HCT116 (cell line): ENCODE measurements at regions not wholly inside any gene's neighbourhood (a gene's known extent, or its start where the extent isn't known, plus 50 kb on each side); places are given as distances from the start of the nearest gene placed in this dataset.

Source experiments
- ATAC-seq: fragments of 200-7000 bp; cut with Tn5 transposase; 2 replicates; pipeline ENCODE4 v1.9.1; 2020; ENCODE audit warnings: mild to moderate bottlenecking, moderate library complexity
- BruUV-seq: library from RNA; stranded (reverse); fragments of 400-500 nt; replicated peaks from 2 replicates; lab custom pipeline; 2021; lab: Mats Ljungman, UMichigan
- CTCF ChIA-PET: fragments of 300-600 bp; sonication (Branson Sonifier 250); formaldehyde crosslinking; loops from one replicate; lab custom pipeline; 2021; ENCODE audit warnings: antibody characterized with exemption; lab: Charles Lee
- POLR2A ChIA-PET: fragments of 300-600, 350-600 bp; sonication (Branson Sonifier 250); formaldehyde crosslinking; loops from one replicate; lab custom pipeline; 2021; ENCODE audit warnings: antibody characterized with exemption; lab: Charles Lee
- RAD21 ChIA-PET, 2 experiments: fragments of 300-600 bp; sonication (Branson Sonifier 250); formaldehyde crosslinking; loops; one replicate each; lab custom pipeline; 2023; ENCODE audit warnings: low total read pairs in 2 of 2; ENCODE audit not compliant: uncharacterized antibody in 2 of 2, unreplicated experiment in 2 of 2, low non-redundant PET in 1 of 2; lab: Charles Lee
- DNase-seq: peaks from one replicate; pipeline ENCODE4 v3.0.0-alpha.2; 2010; ENCODE audit warnings: low read depth, low spot score
- H2AFZ ChIP-seq: fragments of 200-600 bp; shearing (Covaris generic), sonication (generic); 2 replicates; pipeline ENCODE4 v1.6.1; 2017; ENCODE audit warnings: low read depth, mixed run types, mixed read lengths, antibody characterized with exemption, low read length; ENCODE audit not compliant: poor library complexity, severe bottlenecking
- H3K27ac ChIP-seq: 2 replicates; pipeline ENCODE4 v1.5.1; 2012; ENCODE audit warnings: low read depth, low read length
- H3K27me3 ChIP-seq: fragments of 200-600 bp; sonication (generic); 2 replicates; pipeline ENCODE4 v1.6.1; 2016; ENCODE audit warnings: mixed run types, low read length, mixed read lengths; ENCODE audit not compliant: insufficient read depth
- H3K36me3 ChIP-seq, 2 experiments: fragments of 200-500 bp in 1 of 2; fragments of 200-600 bp in 1 of 2; sonication (Bioruptor generic) in 1 of 2; sonication (generic) in 1 of 2; 2 replicates each; pipeline versions ENCODE4 v1.5.1 to v1.6.1; 2014 to 2016; ENCODE audit warnings: low read length in 2 of 2, inconsistent platforms in 1 of 2, mixed read lengths in 1 of 2, mixed run types in 1 of 2; ENCODE audit not compliant: insufficient read depth in 2 of 2, control insufficient read depth in 1 of 2
- H3K4me1 ChIP-seq, 2 experiments: fragments of 200-600 bp in 1 of 2; sonication (generic) in 1 of 2; 2 replicates each; pipeline versions ENCODE4 v1.5.1 to v1.6.1; 2012 to 2017; ENCODE audit warnings: low read length in 2 of 2, inconsistent platforms in 1 of 2, mild to moderate bottlenecking in 1 of 2, mixed read lengths in 1 of 2, mixed run types in 1 of 2, moderate library complexity in 1 of 2; ENCODE audit not compliant: insufficient read depth in 2 of 2, control insufficient read depth in 1 of 2
- H3K4me2 ChIP-seq: fragments of 200-600 bp; sonication (generic); 2 replicates; pipeline ENCODE4 v1.6.1; 2017; ENCODE audit warnings: mixed run types, low read length, mixed read lengths
- H3K4me3 ChIP-seq, 2 experiments: fragments of 200-600 bp in 1 of 2; sonication (generic) in 1 of 2; replicated peaks in 1 of 2; 2 replicates each; pipeline ENCODE4 v1.5.1; 2011 to 2016; ENCODE audit warnings: low read length in 2 of 2, control low read depth in 1 of 2, low read depth in 1 of 2, mild to moderate bottlenecking in 1 of 2, mixed read lengths in 1 of 2, mixed run types in 1 of 2
- H3K79me2 ChIP-seq: fragments of 200-600 bp; sonication (generic); 2 replicates; pipeline ENCODE4 v1.6.1; 2017; ENCODE audit warnings: mild to moderate bottlenecking, mixed run types, low read length, moderate library complexity, mixed read lengths; ENCODE audit not compliant: insufficient read depth
- H3K9ac ChIP-seq: fragments of 200-600 bp; sonication (generic); 2 replicates; pipeline ENCODE4 v1.6.1; 2016; ENCODE audit warnings: low read length, mixed read lengths
- H3K9me2 ChIP-seq: fragments of 200-600 bp; sonication (generic), shearing (Covaris generic); 2 replicates; pipeline ENCODE4 v1.6.1; 2017; ENCODE audit warnings: mixed run types, mild to moderate bottlenecking, moderate library complexity; ENCODE audit not compliant: insufficient read depth
- H3K9me3 ChIP-seq, 2 experiments: fragments of 200-500 bp in 1 of 2; fragments of 200-600 bp in 1 of 2; sonication (Bioruptor generic) in 1 of 2; sonication (generic) in 1 of 2; 2 replicates each; pipeline ENCODE4 v1.6.1; 2014 to 2017; ENCODE audit warnings: low read length in 2 of 2, mixed read lengths in 2 of 2, inconsistent platforms in 1 of 2, low read depth in 1 of 2, mild to moderate bottlenecking in 1 of 2, mixed run types in 1 of 2, moderate library complexity in 1 of 2; ENCODE audit not compliant: control insufficient read depth in 1 of 2, insufficient read depth in 1 of 2
- H4K20me1 ChIP-seq: fragments of 200-600 bp; sonication (generic), shearing (Covaris generic); 2 replicates; pipeline ENCODE4 v1.6.1; 2017; ENCODE audit warnings: mixed run types, mild to moderate bottlenecking, moderate library complexity; ENCODE audit not compliant: insufficient read depth
- CBX3 ChIP-seq: IDR thresholded peaks from 2 replicates; pipeline ENCODE4 v1.6.1; 2012; ENCODE audit warnings: low read depth
- ELF1 ChIP-seq: IDR thresholded peaks from 2 replicates; pipeline ENCODE4 v1.6.1; 2012; ENCODE audit warnings: low read depth, borderline replicate concordance
- EZH2phosphoT487 ChIP-seq: fragments of 200-600 bp; IDR thresholded peaks from 2 replicates; pipeline ENCODE4 v1.6.1; 2018; ENCODE audit warnings: antibody characterized with exemption, borderline replicate concordance
- FOSL1 ChIP-seq: IDR thresholded peaks from 2 replicates; pipeline ENCODE4 v1.6.1; 2012; ENCODE audit warnings: low read depth
- JUND ChIP-seq: IDR thresholded peaks from 2 replicates; pipeline ENCODE4 v1.6.1; 2012
- POLR2A ChIP-seq: IDR thresholded peaks from 2 replicates; pipeline ENCODE4 v1.7.0; 2011; ENCODE audit warnings: borderline replicate concordance; ENCODE audit not compliant: insufficient read depth, insufficient read length; ENCODE audit errors: extremely low read depth
- POLR2AphosphoS5 ChIP-seq: IDR thresholded peaks from 2 replicates; pipeline ENCODE4 v1.6.1; 2011; ENCODE audit warnings: mild to moderate bottlenecking, low read depth, low read length, moderate library complexity
- RAD21 ChIP-seq: IDR thresholded peaks from 2 replicates; pipeline ENCODE4 v1.6.1; 2012; ENCODE audit warnings: low read depth, mild to moderate bottlenecking
- REST ChIP-seq: IDR thresholded peaks from 2 replicates; pipeline ENCODE4 v1.6.1; 2012; ENCODE audit warnings: low read depth
- SIN3A ChIP-seq: IDR thresholded peaks from 2 replicates; pipeline ENCODE4 v1.6.1; 2012; ENCODE audit warnings: low read depth
- SP1 ChIP-seq: IDR thresholded peaks from 2 replicates; pipeline ENCODE4 v1.6.1; 2012; ENCODE audit warnings: low read depth
- TCF7L2 ChIP-seq: IDR thresholded peaks from 2 replicates; pipeline ENCODE4 v1.7.0; 2011; ENCODE audit warnings: borderline replicate concordance, inconsistent platforms; ENCODE audit not compliant: insufficient read depth, insufficient read length; ENCODE audit errors: extremely low read depth
- ZNF274 ChIP-seq: fragments of 200-500 bp; sonication (Bioruptor generic); IDR thresholded peaks from 2 replicates; pipeline ENCODE4 v1.6.1; 2014; ENCODE audit warnings: mild to moderate bottlenecking, low read depth, low read length, inconsistent platforms
- intact Hi-C: fragments of 100-400 bp; cut with micrococcal nuclease; formaldehyde crosslinking; loops from 2 replicates; pipeline ENCODE4 v1.10.0; 2022
- TF ChIP-seq, protein P1 (sequence below), 3 experiments: fragments of 200-600 bp in 1 of 3; sonication (generic) in 1 of 3; IDR thresholded peaks in 2 of 3; conservative IDR thresholded peaks in 1 of 3; 2 replicates each; pipeline ENCODE4 v1.5.1; 2012 to 2017; ENCODE audit warnings: low read depth in 2 of 3, low read length in 2 of 3, antibody characterized with exemption in 1 of 3, borderline replicate concordance in 1 of 3, control low read depth in 1 of 3, mild to moderate bottlenecking in 1 of 3, mixed read lengths in 1 of 3, mixed run types in 1 of 3, moderate library complexity in 1 of 3; ENCODE audit not compliant: insufficient read depth in 1 of 3
- TF ChIP-seq, protein P2 (sequence below): IDR thresholded peaks from 2 replicates; pipeline ENCODE4 v1.6.1; 2012

- H3K4me3 ChIP-seq: no peak overlapping the region
- H3K27ac ChIP-seq: no peak overlapping the region
- no peaks in the 10 kb centered on the region for H3K79me2 ChIP-seq
- CTCF ChIA-PET: no interaction called here
- no peak overlapping the region for H2AFZ ChIP-seq
- no peak for DNase-seq
- H3K36me3 ChIP-seq: no peaks in the 10 kb centered on the region
- H4K20me1 ChIP-seq: no peaks in the 10 kb centered on the region
- H3K9ac ChIP-seq: no peak overlapping the region
- TF ChIP-seq CBX3 (no peak), REST (no peak), ELF1 (no peak), ZNF274 (no peak), POLR2A (no peak), POLR2AphosphoS5 (no peak), TCF7L2 (no peak), SP1 (no peak), EZH2phosphoT487 (no peak), RAD21 (no peak), FOSL1 (no peak), SIN3A (no peak), JUND (no peak)
- TF ChIP-seq, protein P1, sequence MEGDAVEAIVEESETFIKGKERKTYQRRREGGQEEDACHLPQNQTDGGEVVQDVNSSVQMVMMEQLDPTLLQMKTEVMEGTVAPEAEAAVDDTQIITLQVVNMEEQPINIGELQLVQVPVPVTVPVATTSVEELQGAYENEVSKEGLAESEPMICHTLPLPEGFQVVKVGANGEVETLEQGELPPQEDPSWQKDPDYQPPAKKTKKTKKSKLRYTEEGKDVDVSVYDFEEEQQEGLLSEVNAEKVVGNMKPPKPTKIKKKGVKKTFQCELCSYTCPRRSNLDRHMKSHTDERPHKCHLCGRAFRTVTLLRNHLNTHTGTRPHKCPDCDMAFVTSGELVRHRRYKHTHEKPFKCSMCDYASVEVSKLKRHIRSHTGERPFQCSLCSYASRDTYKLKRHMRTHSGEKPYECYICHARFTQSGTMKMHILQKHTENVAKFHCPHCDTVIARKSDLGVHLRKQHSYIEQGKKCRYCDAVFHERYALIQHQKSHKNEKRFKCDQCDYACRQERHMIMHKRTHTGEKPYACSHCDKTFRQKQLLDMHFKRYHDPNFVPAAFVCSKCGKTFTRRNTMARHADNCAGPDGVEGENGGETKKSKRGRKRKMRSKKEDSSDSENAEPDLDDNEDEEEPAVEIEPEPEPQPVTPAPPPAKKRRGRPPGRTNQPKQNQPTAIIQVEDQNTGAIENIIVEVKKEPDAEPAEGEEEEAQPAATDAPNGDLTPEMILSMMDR (IDR thresholded peaks at IDR 0.05 in 2 of 3, conservative IDR thresholded peaks at IDR 0.05 in 1 of 3; ENCODE audit: borderline replicate concordance in 1 of 3, insufficient read depth in 1 of 3, low read depth in 2 of 3, low read length in 2 of 3): no peak
- TF ChIP-seq, protein P2, sequence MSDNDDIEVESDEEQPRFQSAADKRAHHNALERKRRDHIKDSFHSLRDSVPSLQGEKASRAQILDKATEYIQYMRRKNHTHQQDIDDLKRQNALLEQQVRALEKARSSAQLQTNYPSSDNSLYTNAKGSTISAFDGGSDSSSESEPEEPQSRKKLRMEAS: no peak
- TF ChIP-seq, all 23 proteins: peak for 0
- Histone ChIP-seq H3K9me2 (no peaks in the 10 kb centered on the region), H3K9me3 (no peaks in the 10 kb centered on the region), H3K4me2 (no peak overlapping the region), H3K27me3 (no peaks in the 10 kb centered on the region), H3K4me1 (no peaks in the 10 kb centered on the region)
- intact Hi-C loops: loop anchor here (10.0 kb wide), 1 partner anchor 353 kb away; no protein-coding TSS in a partner anchor
- POLR2A ChIA-PET: no interaction called here
- no TSS peak for BruUV-seq
- ATAC-seq: no peak
- RAD21 ChIA-PET: no interaction called here
Observed at GRCh38 chrX:113391875-113392274, 551.2 kb upstream of the AMOT start.
